Inflammatory macrophage treated with lipopolysaccharide for 1 hour (primary cell): ENCODE measurements at regions not wholly inside any gene's neighbourhood (a gene's known extent, or its start where the extent isn't known, plus 50 kb on each side); places are given as distances from the start of the nearest gene placed in this dataset.
"Not testable (repeated sequence)": the region's sequence is repeated elsewhere in the genome, so short reads cannot be mapped to it uniquely, and the experiment has no call there.

Experiments used
- DNase-seq, 2 donors: peaks; one replicate each; pipeline ENCODE4 v3.0.0-alpha.2; 2020 to 2022

GRCh38 chr3:4153771-4154170 is 149.4 kb upstream of the SETMAR start:
- no peak for DNase-seq

- no peak for DNase-seq
Measured at GRCh38 chr3:4158329-4158728, 144.8 kb upstream of the SETMAR start.

GRCh38 chr3:4162096-4162495 is 141.1 kb upstream of the SETMAR start:
- no peak for DNase-seq

- DNase-seq, result no peak
Measured at GRCh38 chr3:4163011-4163410, 140.2 kb upstream of the SETMAR start.

- no peak for DNase-seq
Measured at GRCh38 chr3:4166540-4166939, 136.6 kb upstream of the SETMAR start.

GRCh38 chr3:4167230-4167629 is 135.9 kb upstream of the SETMAR start:
- not testable (repeated sequence) for DNase-seq

- no peak for DNase-seq
Measured at GRCh38 chr3:4174791-4175190, 128.4 kb upstream of the SETMAR start.

GRCh38 chr3:4191971-4192370 is 111.2 kb upstream of the SETMAR start:
- no peak for DNase-seq

GRCh38 chr3:4195006-4195405 is 108.2 kb upstream of the SETMAR start:
- no peak for DNase-seq

- DNase-seq, result no peak
Measured at GRCh38 chr3:4196506-4197147, 106.5 kb upstream of the SETMAR start.

GRCh38 chr3:4197670-4198069 is 105.5 kb upstream of the SETMAR start:
- no peak for DNase-seq

GRCh38 chr3:4198491-4198890 is 104.7 kb upstream of the SETMAR start:
- DNase-seq, result no peak

GRCh38 chr3:4204776-4205175 is 98.4 kb upstream of the SETMAR start:
- DNase-seq, result peak; percentile 12 to 47

GRCh38 chr3:4207672-4208071 is 95.5 kb upstream of the SETMAR start:
- peak in 1 of 2 donors; percentile 5 for DNase-seq

- DNase-seq, result no peak
Measured at GRCh38 chr3:4208556-4208955, 94.6 kb upstream of the SETMAR start.

- DNase-seq, result no peak
Measured at GRCh38 chr3:4211610-4212009, 91.6 kb upstream of the SETMAR start.

- DNase-seq, result not testable (repeated sequence)
Measured at GRCh38 chr3:4213420-4213819, 89.7 kb upstream of the SETMAR start.

- DNase-seq, result not testable (repeated sequence)
Measured at GRCh38 chr3:4216974-4217373, 86.2 kb upstream of the SETMAR start.

GRCh38 chr3:4218456-4219226 is 84.5 kb upstream of the SETMAR start:
- DNase-seq, result no peak

- no peak for DNase-seq
Measured at GRCh38 chr3:4219227-4219568, 84.0 kb upstream of the SETMAR start.

GRCh38 chr3:4220065-4220464 is 83.1 kb upstream of the SETMAR start:
- DNase-seq, result no peak

GRCh38 chr3:4222574-4223175 is 80.5 kb upstream of the SETMAR start:
- peak in 1 of 2 donors; percentile 6 for DNase-seq

- no peak for DNase-seq
Measured at GRCh38 chr3:4223777-4224176, 79.4 kb upstream of the SETMAR start.

- no peak for DNase-seq
Measured at GRCh38 chr3:4224331-4224730, 78.8 kb upstream of the SETMAR start.
